ENCODE measurements at regions not wholly inside any gene's neighbourhood (a gene's known extent, or its start where the extent isn't known, plus 50 kb on each side); places are given as distances from the start of the nearest gene placed in this dataset.
A peak's percentile ranks its signal among the peaks of the same experiment; 100 is the strongest.

- DNase-seq: no peak
Observed at GRCh38 chr6:4313044-4313686, 177.8 kb upstream of the ECI2 start.

GRCh38 chr6:4311976-4312860, 176.8 kb upstream of the ECI2 start:
- no peak for DNase-seq

- no peak for DNase-seq
Observed at GRCh38 chr6:4309540-4309939, 174.2 kb upstream of the ECI2 start.

- DNase-seq: no peak
Observed at GRCh38 chr6:4308364-4308763, 173.0 kb upstream of the ECI2 start.

DNA sequence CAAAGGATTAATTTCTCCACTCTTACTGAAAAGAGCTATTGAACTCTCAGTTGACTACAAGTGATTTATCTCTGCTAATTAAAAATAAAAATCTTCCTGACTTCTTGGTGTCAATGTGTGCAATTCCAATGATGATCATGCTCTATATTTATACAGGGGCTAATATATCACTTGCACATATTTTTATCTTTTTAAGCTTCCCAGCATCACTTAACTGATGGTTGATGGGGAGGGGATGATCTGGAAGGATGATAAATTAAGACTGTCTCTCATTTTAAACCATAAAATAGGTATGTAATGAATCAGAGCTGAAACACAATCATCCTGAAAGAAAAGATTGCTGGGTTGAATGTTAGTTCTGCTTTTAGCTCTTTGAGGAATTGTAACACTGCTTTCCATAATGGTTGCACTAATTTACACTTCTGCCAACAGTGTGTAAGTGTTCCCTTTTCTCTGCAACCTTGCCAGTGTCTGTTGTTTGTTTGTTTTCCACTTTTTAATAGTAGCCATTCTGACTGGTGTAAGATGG, 169.6 kb upstream of the ECI2 start:
- DNase-seq: no peak

DNA sequence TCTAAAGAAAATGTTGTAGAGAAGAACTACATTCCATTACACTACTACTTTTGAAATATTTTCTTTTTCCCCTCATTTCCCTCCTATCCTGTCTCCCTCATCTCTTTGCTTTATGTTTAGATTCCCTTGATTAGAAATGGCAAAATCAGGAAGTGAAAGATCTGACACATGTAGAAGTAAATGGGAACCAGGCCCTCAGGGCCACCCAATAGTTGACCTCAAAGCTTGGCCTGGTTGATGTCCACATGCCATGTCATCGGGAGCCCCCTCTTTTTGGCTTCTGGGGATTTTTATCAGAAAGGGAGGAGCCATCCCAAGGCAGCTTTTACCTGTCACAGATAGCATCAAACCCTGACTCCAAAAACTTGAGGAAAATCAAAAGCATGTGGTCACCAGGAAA, 168.3 kb upstream of the ECI2 start:
- no peak for DNase-seq

DNA sequence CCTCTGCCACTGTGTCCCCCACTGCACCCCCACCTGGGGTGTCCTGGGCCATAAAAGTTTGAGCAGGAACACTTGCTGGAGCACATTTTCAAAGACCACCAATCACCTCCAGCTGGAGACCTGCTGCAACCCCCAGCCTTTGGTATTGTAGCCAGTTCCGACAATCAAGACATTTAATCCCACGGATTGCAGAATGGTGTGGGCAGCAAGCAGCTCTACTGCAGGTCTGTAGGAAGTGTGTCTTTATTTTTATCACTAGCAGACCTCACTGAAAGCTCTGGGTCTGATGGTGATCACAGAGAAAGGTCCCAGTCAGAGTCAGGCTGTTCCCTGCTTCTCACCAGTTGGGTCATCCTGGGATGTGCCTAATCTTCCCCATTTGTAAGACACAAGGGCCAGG, 167.1 kb upstream of the ECI2 start:
- DNase-seq: no peak

GRCh38 chr6:4301871-4302270, 166.5 kb upstream of the ECI2 start:
- DNase-seq: no peak

DNA sequence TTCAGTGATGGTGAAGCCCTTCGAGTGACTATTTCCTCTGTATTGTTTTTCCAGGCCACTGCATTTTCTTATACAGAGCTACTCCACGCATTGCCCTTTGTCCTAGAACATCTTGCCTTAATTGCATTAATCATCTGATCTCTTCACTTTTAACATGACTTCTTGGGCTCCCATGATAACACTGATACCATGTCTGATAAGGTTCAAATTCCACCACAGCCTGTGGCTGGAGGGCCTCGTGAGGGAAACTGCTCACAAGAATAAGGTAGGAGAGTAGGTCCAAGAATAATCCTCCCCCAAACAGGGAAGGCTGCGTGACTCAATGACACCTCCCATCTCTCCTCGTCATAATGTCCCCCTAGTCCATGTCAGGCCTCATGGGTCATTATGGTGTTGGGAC, 165.5 kb upstream of the ECI2 start:
- DNase-seq: no peak

GRCh38 chr6:4299476-4299875, 164.1 kb upstream of the ECI2 start:
- DNase-seq: no peak

- DNase-seq: no peak
Observed at GRCh38 chr6:4297348-4297747, 162.0 kb upstream of the ECI2 start.

DNA sequence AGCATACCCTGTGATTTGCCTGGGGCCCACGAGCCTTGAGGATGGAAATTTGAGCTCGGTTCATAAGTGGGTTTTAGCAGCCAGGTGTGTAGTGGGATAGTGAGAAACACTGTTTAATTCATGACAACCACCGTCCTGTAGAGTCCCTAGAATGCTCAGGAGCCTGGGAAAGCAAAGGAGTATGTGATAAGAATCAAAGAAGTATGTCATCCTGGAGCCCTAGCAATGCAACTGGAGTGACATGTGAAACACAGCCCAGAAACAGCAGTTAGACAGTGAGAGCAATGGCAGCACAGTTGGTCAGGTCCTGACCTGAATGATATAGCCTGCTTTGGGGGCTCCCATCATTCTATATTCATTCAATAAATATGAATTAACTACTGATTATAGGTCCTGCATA, 161.2 kb upstream of the ECI2 start:
- DNase-seq: no peak

DNA sequence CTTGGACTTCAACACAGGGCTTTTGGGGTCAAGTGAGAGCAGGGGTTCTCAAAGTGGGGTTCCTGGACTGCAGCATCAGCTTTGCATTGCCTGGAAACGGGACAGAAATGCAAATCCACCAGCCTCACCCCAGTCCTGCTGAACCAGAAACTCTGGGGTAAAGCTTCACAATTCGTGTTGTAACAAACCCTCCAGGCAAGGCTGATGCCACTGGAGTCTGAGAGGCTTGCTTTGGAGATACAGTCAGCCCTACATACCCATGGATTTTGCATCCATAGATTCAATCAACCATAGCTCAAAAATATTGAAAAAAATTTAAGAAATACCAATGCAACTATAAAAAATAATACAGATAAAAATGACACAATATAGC, 160.4 kb upstream of the ECI2 start:
- no peak for DNase-seq

DNA sequence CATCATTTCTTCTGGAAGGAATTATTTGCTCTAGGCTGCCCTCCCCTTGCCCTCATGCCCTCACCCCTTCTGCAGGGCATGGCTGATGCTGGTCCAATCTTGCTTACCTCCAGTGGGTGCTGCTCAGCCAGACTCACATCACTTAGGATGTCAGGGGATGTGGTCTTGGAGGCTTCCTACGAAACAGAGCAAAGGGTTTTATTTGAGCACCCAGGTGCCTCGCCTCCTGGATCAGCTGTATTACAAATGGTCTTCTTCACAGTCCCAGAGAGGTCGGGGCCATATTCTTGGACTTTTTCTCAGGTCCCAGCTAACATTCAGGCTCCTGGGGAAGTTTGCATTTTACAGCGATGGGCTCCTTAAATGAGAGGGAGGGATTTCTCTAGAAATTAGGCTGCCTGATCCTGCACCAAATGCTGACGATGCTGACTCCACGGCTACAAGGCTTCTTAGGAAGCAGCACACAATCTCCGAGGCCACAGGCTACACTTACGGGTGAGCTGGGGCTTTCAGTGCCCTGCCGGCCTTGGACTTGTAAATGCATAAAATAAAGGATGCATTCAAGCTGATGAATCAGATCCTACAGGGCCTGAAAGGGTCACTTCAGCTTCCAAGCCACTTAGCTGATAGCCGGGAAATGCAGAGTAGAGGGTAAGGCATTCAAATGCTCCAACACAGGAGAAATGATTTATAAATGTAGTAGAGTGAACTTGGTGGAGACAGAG, 159.8 kb upstream of the ECI2 start:
- DNase-seq: no peak

- no peak for DNase-seq
Observed at GRCh38 chr6:4294636-4295035, 159.3 kb upstream of the ECI2 start.

GRCh38 chr6:4291453-4292403, 156.4 kb upstream of the ECI2 start:
- no peak for DNase-seq

- DNase-seq: no peak
Observed at GRCh38 chr6:4289770-4290320, 154.5 kb upstream of the ECI2 start.

DNA sequence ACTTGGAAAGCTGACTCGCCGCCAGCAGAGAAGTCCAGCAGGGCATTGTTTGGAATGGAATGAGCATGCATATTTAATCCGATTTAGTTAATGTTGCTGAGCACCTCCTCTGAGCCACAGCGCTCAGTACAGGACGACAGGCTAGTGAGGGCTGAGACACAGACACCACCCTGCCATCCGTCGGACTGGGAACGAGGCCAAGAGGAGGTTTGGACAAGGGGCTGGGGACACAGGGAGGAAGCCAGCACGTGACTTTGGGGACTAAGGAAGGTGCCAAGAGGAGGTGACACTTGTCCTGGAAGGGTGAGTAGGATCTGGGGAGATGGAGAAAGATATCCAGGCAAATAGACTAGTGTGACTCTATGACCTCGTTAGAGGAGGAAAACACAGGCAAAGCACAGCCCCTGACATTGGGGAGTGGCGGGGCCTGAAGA, 152.5 kb upstream of the ECI2 start:
- no peak for DNase-seq

DNA sequence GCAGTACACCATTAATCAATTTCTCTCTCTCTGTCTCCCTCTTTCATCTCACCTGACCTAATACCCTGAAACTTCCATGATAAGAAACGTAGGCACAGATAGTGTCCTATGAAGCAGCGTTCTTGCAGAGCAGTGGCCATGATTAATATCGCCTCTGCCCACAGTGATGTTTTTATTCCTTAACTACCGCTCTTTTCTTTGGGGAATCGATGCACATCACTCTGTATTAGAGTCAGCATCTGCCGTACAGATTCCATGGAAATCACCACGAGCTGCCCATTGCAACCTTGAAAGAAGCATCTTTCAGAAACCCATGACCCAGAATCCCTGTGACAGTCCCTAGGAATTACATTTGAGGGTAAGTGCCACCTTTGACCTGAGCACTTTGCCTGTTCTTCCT, 152.0 kb upstream of the ECI2 start:
- no peak for DNase-seq

DNA sequence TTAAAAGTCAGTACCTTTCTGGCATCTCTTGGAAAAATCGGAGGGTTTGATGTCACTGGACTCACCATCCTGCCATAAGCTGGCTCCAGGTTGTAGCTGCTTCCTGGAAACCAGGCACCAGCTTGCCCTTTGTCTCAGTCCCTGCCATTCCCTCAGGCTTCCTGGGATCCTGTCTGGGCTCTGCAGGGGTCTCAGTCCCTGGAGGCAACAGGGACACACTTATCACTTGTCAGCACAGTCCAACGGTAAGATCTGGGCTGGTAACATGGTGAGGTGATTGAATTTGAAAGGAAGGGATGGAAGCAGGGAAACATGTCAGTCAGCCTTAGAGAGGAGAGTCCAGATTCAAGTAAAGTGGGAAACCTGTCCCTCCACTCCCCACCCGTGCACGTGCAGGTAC, 147.6 kb upstream of the ECI2 start:
- no peak for DNase-seq

DNA sequence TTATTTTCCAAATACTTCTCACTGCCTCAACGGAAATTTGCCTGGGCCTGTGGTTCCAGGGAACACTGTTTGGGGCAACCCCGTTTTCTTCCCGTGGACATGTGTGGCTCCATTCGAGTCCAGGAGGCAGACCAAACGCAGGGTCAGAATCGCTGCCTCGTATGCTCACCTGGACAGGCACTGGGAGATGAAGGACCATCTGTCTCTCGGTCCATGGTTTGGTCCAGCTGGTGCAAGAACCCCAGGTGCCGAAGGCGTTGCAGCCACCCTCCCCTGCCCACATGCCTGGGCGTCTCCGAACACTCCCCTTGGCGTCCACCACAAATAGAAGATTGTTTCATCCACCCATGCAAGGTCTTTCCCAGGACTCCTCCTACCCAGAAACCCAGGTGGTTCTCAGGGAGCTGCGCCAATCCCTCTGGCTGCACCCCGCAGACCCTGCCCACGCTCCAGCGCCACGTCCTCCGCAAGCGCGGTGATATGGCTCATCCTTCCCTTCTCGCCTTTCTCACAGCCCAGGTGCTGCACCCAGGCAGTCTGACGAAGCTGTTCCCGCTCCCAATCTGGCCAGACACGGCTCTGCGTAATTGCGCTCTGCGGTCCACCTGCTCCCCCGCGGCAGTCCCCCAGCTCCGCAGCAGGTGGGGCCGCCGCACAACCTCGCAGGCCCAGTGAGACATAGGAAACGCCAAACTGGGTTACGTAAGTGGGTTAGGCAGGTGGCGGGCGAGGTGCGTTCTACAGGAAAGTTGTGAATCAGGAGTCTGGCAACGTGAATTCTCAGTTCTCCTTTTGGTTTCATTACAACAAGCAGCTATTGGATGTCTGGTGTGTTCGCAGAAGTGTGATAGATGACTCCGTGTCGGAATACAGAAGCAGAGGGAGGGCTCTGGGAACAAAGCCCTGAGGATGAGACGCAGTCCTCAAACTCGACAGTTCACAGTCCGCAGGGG, 146.2 kb upstream of the ECI2 start:
- peak; percentile 62 for DNase-seq
